ENCODE measurements at regions not wholly inside any gene's neighbourhood (a gene's known extent, or its start where the extent isn't known, plus 50 kb on each side); places are given as distances from the start of the nearest gene placed in this dataset.

DNA sequence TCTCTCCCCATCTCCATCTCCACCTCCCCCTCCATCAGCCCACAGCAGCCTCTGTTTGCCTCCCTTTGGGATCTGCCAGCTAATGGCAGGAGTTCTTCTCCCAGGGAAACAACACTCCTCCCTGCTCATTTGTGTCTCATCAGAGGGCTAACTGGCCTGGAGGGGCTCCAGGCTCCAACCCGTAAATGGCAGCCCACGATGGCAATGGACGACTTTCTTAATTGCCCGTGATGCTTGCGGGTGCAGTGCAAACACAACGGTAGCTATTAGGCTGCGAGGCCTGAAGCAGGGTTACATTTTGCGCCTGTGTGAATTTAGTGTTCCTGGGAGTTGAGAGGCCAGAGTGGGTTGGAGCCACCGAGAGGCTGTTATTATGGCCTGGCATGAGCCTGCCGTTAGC lies 285.1 kb downstream of the TNS1 start:
- TF ChIP-seq, protein P1, sequence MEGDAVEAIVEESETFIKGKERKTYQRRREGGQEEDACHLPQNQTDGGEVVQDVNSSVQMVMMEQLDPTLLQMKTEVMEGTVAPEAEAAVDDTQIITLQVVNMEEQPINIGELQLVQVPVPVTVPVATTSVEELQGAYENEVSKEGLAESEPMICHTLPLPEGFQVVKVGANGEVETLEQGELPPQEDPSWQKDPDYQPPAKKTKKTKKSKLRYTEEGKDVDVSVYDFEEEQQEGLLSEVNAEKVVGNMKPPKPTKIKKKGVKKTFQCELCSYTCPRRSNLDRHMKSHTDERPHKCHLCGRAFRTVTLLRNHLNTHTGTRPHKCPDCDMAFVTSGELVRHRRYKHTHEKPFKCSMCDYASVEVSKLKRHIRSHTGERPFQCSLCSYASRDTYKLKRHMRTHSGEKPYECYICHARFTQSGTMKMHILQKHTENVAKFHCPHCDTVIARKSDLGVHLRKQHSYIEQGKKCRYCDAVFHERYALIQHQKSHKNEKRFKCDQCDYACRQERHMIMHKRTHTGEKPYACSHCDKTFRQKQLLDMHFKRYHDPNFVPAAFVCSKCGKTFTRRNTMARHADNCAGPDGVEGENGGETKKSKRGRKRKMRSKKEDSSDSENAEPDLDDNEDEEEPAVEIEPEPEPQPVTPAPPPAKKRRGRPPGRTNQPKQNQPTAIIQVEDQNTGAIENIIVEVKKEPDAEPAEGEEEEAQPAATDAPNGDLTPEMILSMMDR (IDR thresholded peaks at IDR 0.05) = no peak
- no peak for TF ChIP-seq POLR2A (IDR thresholded peaks at IDR 0.05)

Measured in testis (tissue), 2 donors.